Activated CD8-positive, alpha-beta memory T cell treated with anti-CD3 and anti-CD28 coated beads for 48 hours (primary cell): ENCODE measurements at regions not wholly inside any gene's neighbourhood (a gene's known extent, or its start where the extent isn't known, plus 50 kb on each side); places are given as distances from the start of the nearest gene placed in this dataset.
"Not testable (repeated sequence)": the region's sequence is repeated elsewhere in the genome, so short reads cannot be mapped to it uniquely, and the experiment has no call there.

Experiments
- DNase-seq, 3 experiments: peaks; one replicate each; pipeline ENCODE4 v3.0.0-alpha.2; 2020; ENCODE audit warnings: low read depth in 2 of 3, low spot score in 2 of 3

DNA sequence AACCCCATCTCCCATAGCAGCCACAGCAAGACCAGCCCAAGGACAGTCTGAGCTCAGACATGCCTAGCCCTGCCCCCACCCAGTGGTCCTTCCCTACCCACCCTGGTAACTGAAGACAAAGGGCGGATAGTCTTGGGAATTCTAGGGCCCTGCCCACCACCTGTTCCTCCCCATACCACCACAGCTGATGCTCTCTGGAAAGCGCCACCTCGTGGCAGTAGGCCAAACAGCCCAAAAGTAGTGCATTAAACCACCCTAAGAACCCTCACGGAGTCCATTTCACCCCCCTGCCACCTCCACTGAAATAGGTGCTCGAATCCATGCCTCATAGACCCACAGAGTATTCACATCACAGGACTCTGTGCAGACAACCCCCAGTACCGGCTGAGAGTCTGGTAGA, 1021.4 kb downstream of the CDH8 start:
- no peak for DNase-seq

DNA sequence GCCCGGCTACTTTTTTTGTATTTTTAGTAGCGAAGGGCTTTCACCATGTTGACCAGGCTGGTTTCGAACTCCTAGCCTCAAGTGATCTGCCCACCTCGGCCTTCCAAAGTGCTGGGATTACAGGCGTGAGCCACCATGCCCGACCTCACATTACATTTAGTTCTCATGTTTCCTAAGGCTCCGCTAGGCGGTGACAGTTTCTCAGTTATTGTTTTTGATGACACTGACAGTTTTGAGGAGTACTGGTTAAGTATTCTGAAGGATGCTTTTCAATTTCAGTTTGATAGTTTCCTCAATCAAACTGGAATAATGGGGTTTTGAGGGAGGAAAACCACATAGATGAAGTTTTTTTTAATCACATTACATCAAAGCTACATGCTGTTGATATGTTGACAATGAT, 1028.5 kb downstream of the CDH8 start:
- no peak for DNase-seq

DNA sequence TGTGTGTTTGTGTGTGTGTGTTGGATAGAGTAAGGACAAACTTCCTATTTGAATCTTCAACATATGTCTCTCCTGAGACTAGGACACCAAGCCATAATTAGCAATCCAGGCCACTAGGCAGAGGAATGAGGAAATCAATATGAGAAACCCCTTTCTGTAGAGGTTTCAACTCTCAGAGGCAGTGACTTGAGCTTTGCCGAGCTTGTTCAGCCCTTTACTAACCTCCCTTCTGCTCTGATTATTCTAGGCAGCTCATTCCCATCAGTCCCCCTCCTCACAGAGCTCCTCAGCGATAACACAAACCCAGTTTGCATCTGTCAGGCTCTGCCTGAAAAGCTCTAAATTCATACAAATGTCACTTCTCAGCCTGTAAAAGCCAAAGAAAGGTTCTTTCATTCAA, 1030.3 kb downstream of the CDH8 start:
- no peak for DNase-seq

DNA sequence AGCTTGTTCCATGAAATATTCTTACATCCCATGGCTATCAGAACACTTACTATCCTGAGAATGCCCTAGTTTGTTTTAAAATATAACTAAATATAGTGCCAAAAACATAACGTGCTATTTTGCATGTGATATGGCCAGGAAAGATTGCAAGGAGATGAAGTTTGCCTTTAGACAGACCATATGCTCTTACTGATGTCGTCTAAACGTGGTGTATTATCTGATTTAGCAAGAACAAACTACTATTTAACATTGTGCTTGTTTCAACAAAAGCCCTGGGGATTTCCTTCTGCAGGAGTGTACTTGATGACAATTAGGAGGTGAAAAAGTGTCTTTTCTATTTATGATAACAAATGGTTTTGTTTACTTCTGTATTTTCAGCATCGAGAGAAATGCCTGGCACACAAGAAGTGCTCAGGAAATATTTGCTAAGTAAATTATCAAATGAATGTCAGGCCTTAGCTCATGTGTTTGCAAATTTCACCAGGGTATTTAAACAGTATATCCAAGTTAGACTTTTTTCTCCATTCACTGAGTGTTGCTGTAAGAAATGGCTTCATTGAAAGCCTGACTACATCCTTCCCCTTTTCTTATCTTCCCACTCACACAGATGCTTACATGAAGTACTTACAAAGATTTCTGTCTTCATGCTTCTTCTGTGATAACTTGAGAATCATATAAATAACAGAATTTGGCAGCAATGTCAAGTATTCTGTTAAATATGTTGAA, 1033.6 kb downstream of the CDH8 start:
- DNase-seq = no peak

DNA sequence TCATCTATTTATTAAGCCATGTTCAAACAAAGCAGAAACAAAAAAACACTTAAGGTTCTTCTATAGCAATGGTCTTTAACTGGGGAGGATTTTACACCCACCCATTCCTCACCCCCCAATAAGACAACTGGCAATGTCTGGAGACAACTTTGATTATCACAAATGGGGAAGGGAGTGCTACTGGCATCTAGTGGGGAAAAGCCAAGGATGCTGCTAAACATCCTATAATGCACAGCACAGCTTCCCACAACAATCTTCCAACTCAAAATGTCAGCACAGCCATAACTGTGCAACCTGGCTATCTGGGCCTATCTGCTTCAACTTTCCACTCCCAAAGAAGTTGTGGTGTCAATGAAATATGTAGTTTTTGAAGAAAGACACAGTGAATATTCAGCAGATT, 1044.4 kb downstream of the CDH8 start:
- DNase-seq = no peak

DNA sequence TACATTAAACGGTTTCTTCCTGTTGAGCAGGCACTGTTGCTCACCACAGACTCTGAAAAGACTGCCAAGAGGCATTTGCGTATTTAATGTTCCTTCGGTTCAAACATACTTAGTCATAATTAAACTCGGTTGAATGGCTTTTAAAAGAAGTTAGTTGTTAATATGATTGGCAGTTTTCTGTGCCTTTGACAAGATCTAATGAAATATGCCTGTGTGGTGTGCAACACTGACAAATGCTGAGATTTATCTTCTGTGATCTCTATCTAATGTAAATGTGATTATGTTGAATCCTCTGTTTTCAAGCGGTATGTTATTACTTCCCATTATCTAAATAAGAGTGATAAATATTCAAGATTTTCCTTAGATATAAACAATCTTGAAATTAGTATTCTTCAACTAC, 1046.6 kb downstream of the CDH8 start:
- DNase-seq = no peak

DNA sequence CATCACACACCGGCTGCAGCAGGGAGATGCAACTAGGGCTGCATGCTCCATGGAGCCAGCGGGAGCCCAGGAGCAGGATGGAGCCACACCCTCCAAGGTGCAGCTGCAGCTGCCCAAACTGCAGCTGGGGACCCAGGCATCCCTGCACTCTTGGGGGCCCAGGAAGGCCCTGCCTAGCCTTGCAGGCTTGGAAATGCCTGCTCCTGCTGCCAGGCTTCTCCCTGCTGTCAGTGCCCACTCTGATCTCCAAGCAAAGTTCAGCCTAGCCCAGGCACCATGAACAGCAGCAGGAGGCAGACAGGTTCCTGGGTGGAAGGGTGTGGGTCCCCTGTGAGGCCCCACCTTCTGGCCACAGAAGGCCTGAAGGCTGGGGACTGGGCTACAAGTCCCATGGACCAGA, 1057.1 kb downstream of the CDH8 start:
- no peak for DNase-seq

DNA sequence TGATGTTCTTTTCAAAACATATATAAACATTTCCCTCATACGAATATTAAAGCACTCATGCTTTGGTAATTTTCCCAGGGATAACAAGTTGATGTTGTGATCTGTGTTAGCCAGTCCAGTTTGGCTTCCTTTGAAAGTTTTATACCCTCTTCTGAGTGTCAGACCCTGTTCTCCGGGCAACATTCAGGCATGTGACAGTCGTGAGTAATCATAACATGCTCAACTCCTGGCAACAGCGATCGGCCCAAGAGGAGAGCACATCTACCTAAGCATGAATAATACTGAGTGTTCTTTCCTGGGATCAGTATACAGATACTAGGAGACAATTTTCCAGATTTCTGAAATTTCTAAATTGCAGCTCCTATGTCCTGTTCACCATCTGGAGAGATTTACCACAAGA, 1086.4 kb downstream of the CDH8 start:
- DNase-seq = no peak

DNA sequence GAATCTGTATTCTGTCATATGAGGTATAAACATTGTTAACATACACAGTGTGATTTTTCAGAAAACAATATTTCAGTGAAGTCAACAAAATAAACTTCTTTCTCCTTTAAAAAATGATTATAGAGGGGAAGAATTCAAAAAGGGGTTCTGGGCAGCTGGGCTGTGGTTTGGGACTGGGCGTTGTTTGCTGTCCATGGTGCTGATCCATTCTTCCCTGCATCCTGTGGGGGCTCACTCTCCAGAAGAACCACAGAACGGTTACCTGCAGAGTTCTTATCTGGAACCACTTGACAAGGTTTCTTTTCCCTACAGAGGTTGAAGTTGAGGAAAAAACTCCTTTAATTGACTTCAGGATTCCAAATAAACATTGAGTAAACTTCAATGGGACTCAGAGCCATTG, 1091.0 kb downstream of the CDH8 start:
- DNase-seq = no peak

DNA sequence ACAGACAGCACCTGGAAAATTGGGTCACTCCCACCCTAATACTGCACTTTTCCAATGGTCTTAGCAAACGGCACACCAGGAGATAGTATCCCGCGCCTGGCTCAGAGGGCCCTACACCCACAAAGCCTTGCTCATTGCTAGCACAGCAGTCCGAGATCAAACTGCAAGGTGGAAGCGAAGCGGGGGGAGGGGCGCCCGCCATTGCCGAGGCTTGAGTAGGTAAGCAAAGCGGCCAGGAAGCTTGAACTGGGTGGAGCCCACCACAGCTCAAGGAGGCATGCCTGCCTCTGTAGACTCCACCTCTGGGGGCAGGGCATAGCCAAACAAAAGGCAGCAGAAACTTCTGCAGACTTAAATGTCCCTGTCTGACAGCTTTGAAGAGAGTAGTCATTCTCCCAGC, 1100.0 kb downstream of the CDH8 start:
- not testable (repeated sequence) for DNase-seq

DNA sequence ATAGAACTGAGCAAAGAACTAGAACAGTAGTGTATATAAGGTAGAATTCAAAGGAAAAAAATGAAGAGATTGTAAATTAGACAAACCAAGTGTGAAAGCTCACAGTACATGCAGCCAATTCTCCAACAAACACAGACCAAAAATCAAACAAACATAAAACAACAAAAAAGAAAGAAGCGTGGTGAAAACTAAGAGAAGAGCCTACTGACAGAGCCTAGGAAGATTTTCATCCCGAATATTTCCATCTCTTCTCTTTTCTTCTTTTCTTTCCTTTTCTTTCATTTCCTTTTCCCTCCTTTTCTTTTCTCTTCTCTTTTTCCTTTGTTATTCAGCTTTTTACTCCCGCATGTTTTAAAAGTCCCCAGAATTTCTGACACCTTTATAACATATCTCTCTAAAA, 1103.6 kb downstream of the CDH8 start:
- no peak for DNase-seq

DNA sequence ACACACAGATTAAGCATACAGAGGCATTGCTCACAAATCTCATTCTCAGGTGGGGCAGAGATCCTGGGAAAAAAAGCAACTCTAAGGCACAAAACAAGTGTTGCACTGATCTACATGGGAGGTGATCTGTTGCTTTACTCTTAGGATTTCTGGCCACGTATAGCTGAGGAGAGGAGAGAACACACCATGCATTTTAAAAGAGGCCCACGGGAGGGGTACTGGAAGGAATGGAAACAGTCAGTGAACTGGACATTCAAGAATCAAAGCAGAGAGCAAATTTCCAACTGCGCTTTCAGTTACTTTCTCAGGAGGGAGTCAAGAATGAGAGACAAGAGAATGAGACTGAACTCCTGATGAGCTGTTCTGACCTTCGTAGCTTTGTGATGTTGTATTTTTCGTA, 1105.9 kb downstream of the CDH8 start:
- no peak for DNase-seq

DNA sequence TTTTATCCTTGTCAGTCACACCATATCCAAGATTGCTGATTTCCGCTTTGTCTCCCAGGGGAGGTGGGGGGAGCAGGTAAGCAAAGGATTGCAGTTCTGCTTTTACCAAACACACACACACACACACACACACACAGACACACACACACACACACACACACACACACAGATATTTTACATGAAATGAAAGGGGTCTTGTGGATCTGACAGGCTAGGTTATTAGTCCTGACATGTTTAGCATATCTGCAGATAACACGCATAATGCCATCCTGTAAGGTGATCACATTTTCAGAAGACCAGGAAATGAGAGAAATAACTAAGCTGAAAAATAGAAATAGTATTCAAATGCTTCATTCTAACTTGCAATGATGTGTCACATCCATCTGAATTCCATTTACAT, 1113.3 kb downstream of the CDH8 start:
- no peak for DNase-seq

DNA sequence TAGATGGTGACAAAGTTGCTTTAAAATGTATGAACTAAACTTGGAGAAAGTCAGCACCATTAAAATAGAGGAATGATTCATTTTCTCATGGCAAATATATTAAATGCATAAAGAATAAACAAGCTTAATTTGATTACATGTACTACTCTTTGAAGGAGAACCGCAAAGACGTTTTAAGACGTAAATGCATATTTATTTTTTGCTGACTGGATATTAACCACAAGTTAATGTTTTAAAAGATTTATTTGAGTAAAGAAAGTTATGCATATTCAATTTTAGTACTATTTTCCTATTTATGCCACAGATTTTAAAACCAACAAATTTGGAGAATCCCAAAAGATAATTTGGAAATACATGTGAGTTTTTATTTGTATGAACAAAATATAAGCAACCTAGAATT, 1121.9 kb downstream of the CDH8 start:
- DNase-seq = no peak

DNA sequence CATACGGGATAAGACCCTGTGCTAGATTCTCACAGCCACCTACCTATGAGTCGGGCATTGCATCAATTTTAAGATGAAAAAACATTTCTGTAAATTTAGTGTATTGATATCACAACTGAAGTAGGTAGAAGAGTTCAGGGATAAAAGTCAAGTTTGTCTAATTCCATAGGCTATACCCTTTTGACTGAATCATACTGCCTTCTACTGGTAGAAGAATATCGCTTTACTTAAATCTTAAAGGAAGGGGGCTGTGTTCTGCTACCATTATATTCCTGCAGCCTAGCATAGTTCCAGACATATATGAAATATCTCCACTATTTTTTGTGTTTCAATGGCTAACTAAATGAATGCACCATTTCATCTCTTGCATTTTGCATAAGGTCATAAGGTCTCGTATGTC, 1128.6 kb downstream of the CDH8 start:
- no peak for DNase-seq

DNA sequence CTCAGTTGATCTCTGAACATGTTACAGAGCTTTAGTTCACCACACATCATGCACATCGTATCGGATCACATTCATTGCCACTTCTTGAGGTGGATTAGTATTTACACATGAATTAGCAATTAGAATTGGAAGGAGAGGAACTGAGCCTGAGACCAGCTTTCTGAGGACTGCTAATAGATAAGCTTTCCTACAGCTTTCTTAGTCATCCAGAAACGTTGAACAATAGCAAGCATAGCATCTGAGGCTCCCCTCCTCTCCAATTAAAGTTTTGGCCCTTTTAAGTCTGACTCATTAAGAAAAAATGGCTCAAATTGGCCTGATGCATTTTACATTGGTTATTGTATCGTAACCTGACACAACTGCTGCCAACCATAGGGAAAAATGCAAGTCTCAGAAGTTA, 1130.4 kb downstream of the CDH8 start:
- DNase-seq = no peak

DNA sequence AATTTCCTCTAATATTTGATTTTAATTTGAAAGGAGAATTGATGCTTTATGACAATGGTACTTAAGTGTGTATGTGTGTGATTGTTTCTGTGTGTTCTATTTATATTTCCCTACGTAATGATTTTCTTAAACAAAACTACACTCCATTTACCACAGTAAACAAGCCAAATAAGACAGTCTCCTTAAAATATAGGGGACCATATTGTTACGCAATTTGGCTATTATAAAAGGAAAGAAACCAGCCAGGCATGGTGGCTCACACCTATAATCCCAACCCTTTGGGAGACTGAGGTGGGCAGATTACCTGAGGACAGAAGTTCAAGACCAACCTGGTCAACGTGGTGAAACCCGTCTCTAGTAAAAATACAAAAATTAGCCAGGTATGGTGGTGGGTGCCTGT, 1134.1 kb downstream of the CDH8 start:
- DNase-seq = no peak

DNA sequence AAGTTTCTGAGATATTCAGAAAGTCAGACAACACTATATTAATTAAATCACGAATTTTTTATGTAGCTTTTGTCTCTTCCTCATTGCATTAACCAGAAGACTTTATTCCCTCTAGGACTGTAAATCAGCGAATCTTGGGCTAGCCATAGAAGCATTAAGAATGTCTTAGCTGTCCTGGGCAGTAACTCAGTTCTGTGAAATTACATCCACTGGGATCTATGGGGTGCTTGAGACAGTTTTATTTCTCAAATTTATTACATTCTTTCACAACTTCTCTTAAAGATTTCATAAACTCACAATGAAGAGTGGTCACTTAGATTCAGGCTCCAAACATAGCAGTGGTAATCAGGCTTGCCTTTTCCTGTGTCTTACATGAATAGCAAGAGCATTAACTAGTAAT, 1153.4 kb downstream of the CDH8 start:
- DNase-seq = no peak

DNA sequence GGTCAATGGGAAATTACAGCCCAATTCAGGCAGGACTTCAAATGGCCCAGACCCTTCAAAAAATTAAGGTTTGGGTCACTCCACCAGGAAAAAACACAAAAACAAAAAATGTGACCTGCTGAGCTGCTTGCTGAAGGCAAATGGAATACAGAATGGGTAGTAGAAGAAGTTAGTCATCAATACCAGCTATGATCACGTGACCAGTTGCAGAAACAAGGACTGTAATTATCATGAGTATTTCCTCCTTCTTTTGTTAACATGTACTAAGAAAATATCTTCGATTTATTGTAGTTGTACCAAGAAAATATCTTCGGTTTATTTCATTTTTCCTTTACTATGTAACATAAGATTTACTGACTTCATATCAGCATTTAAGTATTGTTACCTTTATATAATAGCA, 1183.6 kb downstream of the CDH8 start:
- no peak for DNase-seq

DNA sequence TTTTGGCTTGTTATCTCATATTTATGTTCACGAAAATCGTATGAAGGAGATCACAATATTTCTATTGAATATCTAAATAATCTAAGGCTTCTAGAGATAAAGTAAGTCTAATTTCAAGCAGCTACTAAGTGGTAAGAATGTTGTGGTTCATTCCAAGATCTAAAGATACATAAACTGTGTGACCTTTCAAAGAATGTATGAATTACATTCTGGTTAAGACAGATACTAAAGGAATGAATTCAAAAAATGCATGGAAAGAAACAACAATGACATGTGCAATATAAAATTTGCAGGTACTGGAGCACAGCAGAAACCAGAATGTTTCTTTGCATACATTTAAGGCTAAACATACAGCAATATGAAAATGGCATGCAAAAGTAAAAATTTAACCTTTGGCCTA, 1214.6 kb downstream of the CDH8 start:
- DNase-seq = no peak

DNA sequence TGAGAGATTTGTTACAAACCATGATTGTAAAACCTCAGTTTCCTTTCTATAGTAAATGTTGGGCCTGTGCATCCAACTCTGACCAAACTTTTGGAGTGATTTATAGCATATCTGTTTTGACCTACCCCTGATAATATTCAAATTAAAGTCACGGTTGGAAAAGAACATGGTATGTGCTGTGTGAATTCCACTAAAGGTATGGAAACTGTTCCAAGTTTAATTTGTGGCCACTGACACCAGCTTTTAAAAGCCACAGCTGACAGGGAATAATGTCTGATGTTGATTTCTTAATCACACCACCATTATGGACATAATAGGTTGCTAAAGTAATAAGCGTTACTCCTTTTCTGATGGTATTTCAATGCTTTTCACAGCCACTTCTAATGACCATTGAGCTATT, 1215.9 kb downstream of the CDH8 start:
- no peak for DNase-seq

DNA sequence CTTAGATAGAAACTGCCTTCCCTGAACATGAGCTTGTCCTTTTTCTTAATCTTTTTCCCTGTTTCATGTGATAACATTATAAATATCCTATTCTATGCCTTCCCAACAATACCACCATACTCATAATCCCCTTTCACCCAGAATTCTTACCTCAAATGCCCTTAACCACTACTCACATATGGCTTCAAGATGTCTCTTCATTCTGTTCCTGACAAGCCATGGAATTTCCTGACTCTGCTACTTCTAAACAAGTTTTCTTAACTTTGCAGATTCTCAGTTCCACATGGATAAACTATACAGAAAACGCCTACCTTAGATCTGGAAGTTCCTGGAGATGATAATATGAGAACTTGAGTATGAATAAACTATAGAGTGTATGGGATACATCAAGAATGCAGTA, 1217.8 kb downstream of the CDH8 start:
- no peak for DNase-seq

DNA sequence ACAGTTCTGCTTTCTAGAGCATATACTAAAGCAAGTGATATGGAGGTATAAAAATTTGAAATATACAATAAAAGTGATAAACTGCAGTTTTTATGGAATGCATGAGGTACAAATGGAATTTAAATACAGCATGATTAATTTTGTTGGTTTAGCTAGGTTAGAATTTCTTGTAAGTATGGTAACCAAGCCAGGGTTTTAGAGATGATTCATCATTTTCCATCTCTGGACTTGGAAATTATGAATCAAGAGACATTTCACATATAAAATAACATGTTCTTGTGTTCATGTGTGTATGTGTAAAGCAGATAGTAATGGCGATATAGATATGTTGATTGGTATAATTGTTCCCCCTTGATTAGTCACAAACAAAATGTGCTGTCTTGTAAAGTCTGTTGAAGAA, 1219.8 kb downstream of the CDH8 start:
- DNase-seq = no peak

DNA sequence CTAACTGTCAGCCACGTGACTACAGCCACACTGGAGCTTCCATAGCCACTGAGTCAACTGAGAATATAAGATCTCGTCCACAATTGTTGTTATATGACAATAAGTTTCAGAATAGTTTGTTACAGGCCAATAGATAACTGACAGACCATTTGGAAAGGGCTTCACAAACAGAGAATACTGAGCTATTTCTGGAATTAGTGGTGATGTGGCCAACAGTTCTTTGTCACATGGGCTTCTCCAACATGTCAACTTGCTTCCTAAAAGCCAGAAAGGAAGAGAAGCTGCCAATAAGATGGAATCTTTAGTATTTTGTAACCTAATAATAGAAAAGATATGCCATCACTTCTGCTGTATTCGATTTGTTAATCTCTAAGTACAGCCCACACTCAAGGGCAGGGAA, 1220.4 kb downstream of the CDH8 start:
- DNase-seq = no peak
